Fibroblast of the aortic adventitia (primary cell): ENCODE measurements at regions not wholly inside any gene's neighbourhood (a gene's known extent, or its start where the extent isn't known, plus 50 kb on each side); places are given as distances from the start of the nearest gene placed in this dataset.

Source experiments
- DNase-seq: peaks from one replicate; pipeline ENCODE4 v3.0.0-alpha.2; 2010; ENCODE audit warnings: low read depth
- H3K4me3 ChIP-seq: 2 replicates; pipeline ENCODE4 v1.5.1; 2011; ENCODE audit warnings: low read depth, mild to moderate bottlenecking, control low read depth, low read length, moderate library complexity
- CTCF ChIP-seq: IDR thresholded peaks from 2 replicates; pipeline ENCODE4 v1.5.1; 2011; ENCODE audit warnings: mild to moderate bottlenecking, low read length, control low read depth, inconsistent platforms; ENCODE audit not compliant: insufficient read depth

GRCh38 chr13:111877906-111878305, 189.0 kb upstream of the SOX1 start:
- no peak for DNase-seq
- no peak overlapping the region for H3K4me3 ChIP-seq
- no peak for TF ChIP-seq CTCF

GRCh38 chr13:111879719-111880118, 187.2 kb upstream of the SOX1 start:
- no peak for DNase-seq
- no peak for TF ChIP-seq CTCF
- H3K4me3 ChIP-seq: no peak overlapping the region

- no peak for DNase-seq
- no peak overlapping the region for H3K4me3 ChIP-seq
- no peak for TF ChIP-seq CTCF
Observed at GRCh38 chr13:111880185-111880584, 186.8 kb upstream of the SOX1 start.

GRCh38 chr13:111881700-111882099, 185.2 kb upstream of the SOX1 start:
- H3K4me3 ChIP-seq: no peak overlapping the region
- DNase-seq: no peak
- no peak for TF ChIP-seq CTCF

GRCh38 chr13:111882351-111882750, 184.6 kb upstream of the SOX1 start:
- no peak for TF ChIP-seq CTCF
- no peak for DNase-seq
- no peak overlapping the region for H3K4me3 ChIP-seq

- no peak for DNase-seq
- no peak for TF ChIP-seq CTCF
- H3K4me3 ChIP-seq: no peak overlapping the region
Observed at GRCh38 chr13:111883571-111884343, 183.2 kb upstream of the SOX1 start.

GRCh38 chr13:111886217-111886945, 180.6 kb upstream of the SOX1 start:
- no peak for TF ChIP-seq CTCF
- DNase-seq: no peak

More at GRCh38 chr13:111886217-111886945, 180.6 kb upstream of the SOX1 start:
- H3K4me3 ChIP-seq: no peak overlapping the region
